ENCODE measurements at regions not wholly inside any gene's neighbourhood (a gene's known extent, or its start where the extent isn't known, plus 50 kb on each side); places are given as distances from the start of the nearest gene placed in this dataset.

- H2AFZ ChIP-seq (replicated peaks; ENCODE audit: low read length, poor library complexity): no peak overlapping the region
- peaks cover 14% of the 10 kb centered on the region for H3K4me1 ChIP-seq (ENCODE audit: control insufficient read depth, insufficient read depth, low read length)
- no peak overlapping the region for H3K4me2 ChIP-seq (ENCODE audit: low read depth, low read length)
- H3K36me3 ChIP-seq (ENCODE audit: control insufficient read depth, insufficient read depth, low read length): no peaks in the 10 kb centered on the region
- POLR2A ChIA-PET (ENCODE audit: unreplicated experiment): no interaction called here
- peak overlapping the region; percentile 48; the same call in 1 of the 2 replicates for H3K18ac ChIP-seq (ENCODE audit: low read depth, low read length)
- H2BK20ac ChIP-seq (ENCODE audit: low read depth, low read length): peak overlapping the region; percentile 83
- H3K14ac ChIP-seq (replicated peaks; ENCODE audit: low read depth, low read length): peak overlapping the region; percentile 70
- no TSS peak for BruUV-seq (replicated peaks)
- peak overlapping the region; percentile 24; the same call in 1 of the 2 replicates for H4K5ac ChIP-seq (ENCODE audit: low read depth, low read length)
- H4K20me1 ChIP-seq (ENCODE audit: insufficient read depth, low read length): no peaks in the 10 kb centered on the region
- H3K4ac ChIP-seq (ENCODE audit: low read depth, low read length): peak overlapping the region; percentile 76; the same call in 1 of the 2 replicates
- H3K56ac ChIP-seq (ENCODE audit: extremely low read depth, insufficient read depth, low read length): no peak overlapping the region
- H3K79me1 ChIP-seq (ENCODE audit: low read depth in 1 of 2, low read length in 2 of 2): peaks cover 0 to 4% of the 10 kb centered on the region in 2 experiments; a peak in 1 of 4 replicates
- no peak overlapping the region for H2AK9ac ChIP-seq (replicated peaks; ENCODE audit: low read depth, low read length, poor library complexity)
- H2BK15ac ChIP-seq (ENCODE audit: low read depth, low read length): peak overlapping the region; percentile 77
- H3K9me3 ChIP-seq (ENCODE audit: control insufficient read depth, insufficient read depth, low read length): no peaks in the 10 kb centered on the region
- dilution Hi-C loops (cut with HindIII; ENCODE audit: low sequenced_read_pairs, unreplicated experiment): no loop called here
- no peak for DNase-seq
- H4K91ac ChIP-seq (ENCODE audit: insufficient read depth, low read depth, low read length): peak overlapping the region; percentile 66; the same call in 1 of the 2 replicates
- H3K9ac ChIP-seq (ENCODE audit: low read depth, low read length): no peak overlapping the region
- CTCF ChIA-PET: interaction anchor here (0.6 kb wide), 1 partner anchor 141 kb away, joined by 3 read pairs; no protein-coding TSS in a partner anchor
- peak overlapping the region; percentile 10 for H2BK5ac ChIP-seq (ENCODE audit: low read depth, low read length, poor library complexity, severe bottlenecking)
- H3K27me3 ChIP-seq (ENCODE audit: control insufficient read depth, insufficient read depth, low read length): no peaks in the 10 kb centered on the region
- in situ Hi-C loops (cut with MboI; ENCODE audit: low sequenced_read_pairs): no loop called here
- peak overlapping the region; percentile 62; the same call in 1 of the 2 replicates for H2AK5ac ChIP-seq (ENCODE audit: low read depth, low read length)
- H4K8ac ChIP-seq (ENCODE audit: low read depth in 2 of 2, low read length in 2 of 2): peak overlapping the region in 1 of 2 experiments; percentile 60; a peak in 2 of 4 replicates
- H3K23ac ChIP-seq (ENCODE audit: low read depth, low read length): 0 out of 2 replicates have a peak overlapping the region, but pooled peaks have one; percentile 2
- no peak overlapping the region for H3K4me3 ChIP-seq (ENCODE audit: insufficient read depth, low read depth, low read length)
- H2BK120ac ChIP-seq (ENCODE audit: low read depth, low read length): peak overlapping the region; percentile 91
- no peak for TF ChIP-seq BHLHE40 (IDR thresholded peaks at IDR 0.05; ENCODE audit: low read depth, low read length)
- TF ChIP-seq MAFK (IDR thresholded peaks at IDR 0.05; ENCODE audit: low read depth, low read length): no peak
- TF ChIP-seq RCOR1 (IDR thresholded peaks at IDR 0.05; ENCODE audit: insufficient replicate concordance, low read length): no peak
- no peak for TF ChIP-seq CHD1 (IDR thresholded peaks at IDR 0.05; ENCODE audit: low read depth, low read length)
- no peak for TF ChIP-seq MXI1 (IDR thresholded peaks at IDR 0.05; ENCODE audit: borderline replicate concordance, low read depth, low read length)
- TF ChIP-seq, protein P1, sequence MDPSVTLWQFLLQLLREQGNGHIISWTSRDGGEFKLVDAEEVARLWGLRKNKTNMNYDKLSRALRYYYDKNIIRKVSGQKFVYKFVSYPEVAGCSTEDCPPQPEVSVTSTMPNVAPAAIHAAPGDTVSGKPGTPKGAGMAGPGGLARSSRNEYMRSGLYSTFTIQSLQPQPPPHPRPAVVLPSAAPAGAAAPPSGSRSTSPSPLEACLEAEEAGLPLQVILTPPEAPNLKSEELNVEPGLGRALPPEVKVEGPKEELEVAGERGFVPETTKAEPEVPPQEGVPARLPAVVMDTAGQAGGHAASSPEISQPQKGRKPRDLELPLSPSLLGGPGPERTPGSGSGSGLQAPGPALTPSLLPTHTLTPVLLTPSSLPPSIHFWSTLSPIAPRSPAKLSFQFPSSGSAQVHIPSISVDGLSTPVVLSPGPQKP (IDR thresholded peaks at IDR 0.05; ENCODE audit: borderline replicate concordance, low read depth, low read length): no peak
- no peak for ATAC-seq (ENCODE audit: low read depth)
- no peak overlapping the region for H3K27ac ChIP-seq (ENCODE audit: insufficient read depth, low read length)
- WGBS, 2 experiments (ENCODE audit: extremely low coverage in 2 of 2, insufficient read length in 1 of 2): no CpG with 5 or more reads among the region's 6 CpGs
- intact Hi-C loops (cut with micrococcal nuclease): loop anchor here (5.0 kb wide), 2 partner anchors 149 to 349 kb away; no protein-coding TSS in a partner anchor
- peaks cover 7% of the 10 kb centered on the region for H3K9me1 ChIP-seq (ENCODE audit: insufficient read depth, low read length)
Observed at GRCh38 chr2:207331674-207332073, 165.9 kb upstream of the KLF7 start.

Data from IMR-90 (cell line).